Progenitor cell of endocrine pancreas (in vitro differentiated cells): ENCODE measurements at regions not wholly inside any gene's neighbourhood (a gene's known extent, or its start where the extent isn't known, plus 50 kb on each side); places are given as distances from the start of the nearest gene placed in this dataset.
A peak's percentile ranks its signal among the peaks of the same experiment; 100 is the strongest.

Experiments
- DNase-seq: peaks from one replicate; pipeline ENCODE4 v3.0.0; 2021; ENCODE audit warnings: low spot score; ENCODE audit not compliant: unreplicated experiment
- H3K27ac Mint-ChIP-seq: 2 replicates; pipeline ENCODE4 v1.8.0; 2021; ENCODE audit warnings: mild to moderate bottlenecking, moderate library complexity, mixed read lengths
- H3K27me3 Mint-ChIP-seq: 2 replicates; pipeline ENCODE4 v1.8.0; 2021; ENCODE audit warnings: mixed read lengths
- H3K36me3 Mint-ChIP-seq: 2 replicates; pipeline ENCODE4 v1.8.0; 2022; ENCODE audit warnings: mixed read lengths; ENCODE audit not compliant: insufficient read depth
- H3K4me1 Mint-ChIP-seq: 2 replicates; pipeline ENCODE4 v1.8.0; 2021; ENCODE audit warnings: low read depth, mixed read lengths
- H3K4me3 Mint-ChIP-seq: 2 replicates; pipeline ENCODE4 v1.8.0; 2021; ENCODE audit warnings: low read depth, mild to moderate bottlenecking, moderate library complexity, mixed read lengths
- H3K9me3 Mint-ChIP-seq: 2 replicates; pipeline ENCODE4 v1.8.0; 2021; ENCODE audit warnings: low read depth, mixed read lengths
- TF ChIP-seq, protein P1 (sequence below): fragments of 200-600 bp; sonication (generic); IDR thresholded peaks from one replicate; pipeline ENCODE4 v1.5.0; 2021; ENCODE audit warnings: antibody characterized with exemption, mild to moderate bottlenecking; ENCODE audit not compliant: unreplicated experiment

DNA sequence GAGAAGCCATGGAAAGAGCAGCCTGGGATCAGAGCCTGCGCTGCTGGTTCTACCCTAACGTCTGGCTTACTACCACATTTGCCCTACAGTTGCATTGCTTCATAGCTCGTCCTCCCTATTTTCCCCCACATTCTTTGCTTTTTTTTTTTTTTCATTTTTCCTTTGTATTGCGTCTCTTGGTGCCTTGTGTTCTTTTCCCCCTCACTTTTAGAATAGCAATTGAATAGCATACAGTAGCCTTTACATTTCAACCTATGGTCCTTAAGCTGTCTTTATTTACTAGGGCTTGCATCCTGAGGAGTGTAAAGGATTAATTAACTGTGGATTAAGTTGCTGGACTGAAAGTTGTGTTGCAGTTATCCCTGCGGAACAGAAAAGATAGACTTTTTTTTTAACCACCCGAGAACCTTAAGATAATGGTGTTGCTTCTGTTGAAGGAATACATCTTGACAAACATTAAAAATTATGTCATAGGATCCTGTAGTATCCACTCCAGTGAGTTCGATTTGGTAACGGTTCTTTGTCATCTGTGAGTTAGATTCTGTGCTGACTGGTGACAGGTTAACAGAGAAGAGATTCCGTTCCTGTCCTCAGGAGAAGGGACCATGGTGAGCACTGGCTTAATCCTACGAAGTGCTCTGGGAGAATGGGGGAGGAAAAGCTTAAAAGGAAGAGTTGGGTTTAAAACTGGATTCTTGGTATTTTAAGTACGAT lies 417.4 kb upstream of the NAALADL2 start:
- Mint-ChIP-seq H3K27me3 (peaks cover 14% of the 10 kb centered on the region), H3K4me1 (peaks cover 17% of the 10 kb centered on the region), H3K4me3 (peak overlapping the region; percentile 81), H3K9me3 (no peaks in the 10 kb centered on the region), H3K36me3 (no peaks in the 10 kb centered on the region), H3K27ac (peak overlapping the region; percentile 98)
- DNase-seq = no peak
- TF ChIP-seq, protein P1, sequence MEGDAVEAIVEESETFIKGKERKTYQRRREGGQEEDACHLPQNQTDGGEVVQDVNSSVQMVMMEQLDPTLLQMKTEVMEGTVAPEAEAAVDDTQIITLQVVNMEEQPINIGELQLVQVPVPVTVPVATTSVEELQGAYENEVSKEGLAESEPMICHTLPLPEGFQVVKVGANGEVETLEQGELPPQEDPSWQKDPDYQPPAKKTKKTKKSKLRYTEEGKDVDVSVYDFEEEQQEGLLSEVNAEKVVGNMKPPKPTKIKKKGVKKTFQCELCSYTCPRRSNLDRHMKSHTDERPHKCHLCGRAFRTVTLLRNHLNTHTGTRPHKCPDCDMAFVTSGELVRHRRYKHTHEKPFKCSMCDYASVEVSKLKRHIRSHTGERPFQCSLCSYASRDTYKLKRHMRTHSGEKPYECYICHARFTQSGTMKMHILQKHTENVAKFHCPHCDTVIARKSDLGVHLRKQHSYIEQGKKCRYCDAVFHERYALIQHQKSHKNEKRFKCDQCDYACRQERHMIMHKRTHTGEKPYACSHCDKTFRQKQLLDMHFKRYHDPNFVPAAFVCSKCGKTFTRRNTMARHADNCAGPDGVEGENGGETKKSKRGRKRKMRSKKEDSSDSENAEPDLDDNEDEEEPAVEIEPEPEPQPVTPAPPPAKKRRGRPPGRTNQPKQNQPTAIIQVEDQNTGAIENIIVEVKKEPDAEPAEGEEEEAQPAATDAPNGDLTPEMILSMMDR = no peak

DNA sequence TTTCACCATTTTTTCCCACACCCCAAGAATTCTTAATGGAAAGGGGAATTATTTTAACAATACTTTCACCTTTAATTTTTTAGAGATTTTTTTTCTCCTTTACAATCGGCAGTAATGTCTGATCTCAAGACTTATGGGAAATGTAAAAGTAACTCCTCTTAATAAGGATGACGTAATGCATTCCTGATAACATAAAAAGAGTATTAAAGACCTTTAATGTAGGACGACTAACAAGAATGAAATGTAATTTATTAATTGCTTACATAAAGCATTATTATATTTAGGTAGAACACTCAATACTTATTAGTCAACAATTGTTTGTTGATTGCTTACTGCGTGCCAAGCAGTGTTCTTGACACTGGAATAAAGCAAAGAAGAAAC lies 416.8 kb upstream of the NAALADL2 start:
- Mint-ChIP-seq H3K9me3 (no peaks in the 10 kb centered on the region), H3K4me3 (peak overlapping the region; percentile 81), H3K36me3 (no peaks in the 10 kb centered on the region), H3K27me3 (peaks cover 14% of the 10 kb centered on the region), H3K4me1 (peaks cover 17% of the 10 kb centered on the region), H3K27ac (no peak overlapping the region)
- TF ChIP-seq, protein P1 = no peak
- no peak for DNase-seq

- Mint-ChIP-seq H3K27me3 (peaks cover 9% of the 10 kb centered on the region), H3K27ac (no peak overlapping the region), H3K4me3 (no peak overlapping the region), H3K4me1 (peaks cover 11% of the 10 kb centered on the region), H3K9me3 (peaks cover 13% of the 10 kb centered on the region), H3K36me3 (peaks cover 6% of the 10 kb centered on the region)
- DNase-seq = no peak
- TF ChIP-seq, protein P1 = no peak
Observed at GRCh38 chr3:174444391-174444790, 414.7 kb upstream of the NAALADL2 start.

DNA sequence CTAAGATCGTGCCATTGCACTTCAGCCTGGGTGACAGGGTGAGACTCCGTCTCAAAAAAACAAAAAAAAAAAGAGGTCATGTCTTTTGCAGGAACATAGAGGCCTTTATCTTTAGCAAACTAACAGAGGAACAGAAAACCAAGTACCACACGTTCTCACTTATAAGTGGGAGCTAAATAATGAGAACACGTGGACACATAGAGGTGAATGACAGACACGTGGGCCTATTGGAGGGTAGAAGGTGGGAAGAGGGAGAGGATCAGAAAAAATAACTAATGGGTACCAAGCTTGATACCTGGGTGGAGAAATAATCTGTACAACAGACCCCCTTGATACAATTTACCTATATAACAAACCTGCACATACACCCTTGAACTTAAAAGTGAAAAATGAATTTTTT lies 401.4 kb upstream of the NAALADL2 start:
- no peak overlapping the region for H3K4me3 Mint-ChIP-seq
- H3K4me1 Mint-ChIP-seq = no peaks in the 10 kb centered on the region
- H3K27me3 Mint-ChIP-seq = no peaks in the 10 kb centered on the region
- no peak overlapping the region for H3K27ac Mint-ChIP-seq
- peaks cover 41% of the 10 kb centered on the region for H3K9me3 Mint-ChIP-seq
- DNase-seq = no peak
- TF ChIP-seq, protein P1 = no peak
- peaks cover 10% of the 10 kb centered on the region for H3K36me3 Mint-ChIP-seq

DNA sequence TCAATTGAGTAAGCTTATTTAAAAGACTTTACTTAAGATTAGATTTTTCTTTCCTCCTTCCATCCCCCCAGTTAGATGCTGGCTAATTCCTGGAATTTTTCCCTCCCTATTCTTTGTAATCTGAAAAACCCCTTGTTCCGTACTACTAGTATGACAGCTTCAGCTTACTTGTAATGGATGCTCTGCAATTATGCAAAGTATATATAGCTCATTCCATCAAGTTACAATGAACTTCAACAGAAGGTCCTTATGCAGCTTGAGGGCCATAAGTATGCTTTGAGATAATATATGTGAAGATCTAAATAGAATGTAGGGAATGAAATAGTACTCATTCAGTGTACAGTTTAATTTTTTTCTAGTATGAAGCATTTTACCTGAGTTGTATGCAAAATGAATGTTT lies 398.3 kb upstream of the NAALADL2 start:
- Mint-ChIP-seq H3K4me3 (no peak overlapping the region), H3K27me3 (no peaks in the 10 kb centered on the region)

More for the DNA sequence above, 398.3 kb upstream of the NAALADL2 start:
- no peak for DNase-seq
- H3K4me1 Mint-ChIP-seq = no peaks in the 10 kb centered on the region
- H3K36me3 Mint-ChIP-seq = no peaks in the 10 kb centered on the region
- H3K27ac Mint-ChIP-seq = no peak overlapping the region
- H3K9me3 Mint-ChIP-seq = peaks cover 12% of the 10 kb centered on the region
- TF ChIP-seq, protein P1 = no peak
